ENCODE measurements at regions not wholly inside any gene's neighbourhood (a gene's known extent, or its start where the extent isn't known, plus 50 kb on each side); places are given as distances from the start of the nearest gene placed in this dataset.

DNA sequence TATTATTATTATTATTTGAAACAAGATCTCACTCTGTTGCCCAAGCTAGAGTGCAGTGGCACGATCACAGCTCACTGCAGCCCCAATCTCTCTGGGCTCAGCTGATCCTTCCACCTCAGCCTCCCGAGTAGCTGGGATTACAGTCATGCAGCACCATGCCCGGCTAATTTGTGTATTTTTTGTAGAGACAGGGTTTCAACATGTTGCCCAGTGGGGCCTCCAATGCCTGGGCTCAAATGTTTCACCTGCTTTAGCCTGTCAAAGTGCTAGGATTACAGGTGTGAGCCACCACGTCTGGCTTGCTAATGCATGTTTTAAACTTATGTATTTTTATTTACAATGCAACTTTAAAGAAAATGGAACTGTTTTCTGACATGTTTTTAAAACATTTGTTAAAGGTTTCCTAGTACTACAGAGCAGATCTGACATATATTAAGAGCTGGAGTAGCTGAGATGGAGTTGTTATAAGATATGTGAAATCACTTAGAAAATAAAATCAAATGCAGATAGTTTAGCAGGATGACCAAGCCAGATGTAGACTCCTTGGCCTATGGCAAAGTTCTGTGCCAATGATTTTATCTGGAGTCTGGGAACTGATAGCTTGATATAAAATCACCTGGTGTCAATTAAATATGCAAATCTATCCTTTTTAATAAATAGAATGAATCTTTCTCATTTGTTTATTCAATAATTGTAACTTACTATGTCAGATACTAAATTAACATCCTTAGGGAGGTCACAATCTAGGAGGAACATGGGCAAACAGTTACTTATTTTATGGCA is 310.1 kb upstream of the NAALADL2 start (continued):
- TF ChIP-seq MAFK (IDR thresholded peaks at IDR 0.05; ENCODE audit: low read depth, low read length): no peak
- no peak for TF ChIP-seq SRF (IDR thresholded peaks at IDR 0.05; ENCODE audit: low read depth, low read length)
- TF ChIP-seq NRF1 (IDR thresholded peaks at IDR 0.05; ENCODE audit: low read depth, low read length): no peak
- no peak for TF ChIP-seq ATF2 (IDR thresholded peaks at IDR 0.05; ENCODE audit: low read length)
- TF ChIP-seq TAF1 (IDR thresholded peaks at IDR 0.05; ENCODE audit: low read depth, low read length): no peak
- TF ChIP-seq CREB1 (IDR thresholded peaks at IDR 0.05): no peak
